Stomach (tissue), 4 donors: ENCODE measurements at regions not wholly inside any gene's neighbourhood (a gene's known extent, or its start where the extent isn't known, plus 50 kb on each side); places are given as distances from the start of the nearest gene placed in this dataset.

Source experiments
- EP300 ChIP-seq: sonication (generic); formaldehyde crosslinking; IDR thresholded peaks from one replicate; pipeline ENCODE4 v1.6.1; 2017; ENCODE audit warnings: antibody characterized with exemption
- POLR2A ChIP-seq, 4 donors: fragments of 450-650 bp; IDR thresholded peaks; one replicate each; pipeline ENCODE4 v1.6.1; 2016; ENCODE audit warnings: antibody characterized with exemption in 4 of 4, control low read depth in 2 of 4, mild to moderate bottlenecking in 1 of 4, moderate library complexity in 1 of 4
- TF ChIP-seq, protein P1 (sequence below), 7 experiments: fragments of 450-650 bp in 4 of 7; fragments of 200-600 bp in 3 of 7; sonication (generic) in 3 of 7; IDR thresholded peaks; one replicate each; pipeline ENCODE4 v1.5.1; 2016 to 2019; ENCODE audit warnings: antibody characterized with exemption in 7 of 7, control low read depth in 2 of 7, mild to moderate bottlenecking in 1 of 7

GRCh38 chr16:79355600-79356358 lies 244.8 kb downstream of the MAF start:
- TF ChIP-seq EP300 (no peak), POLR2A (IDR thresholded peaks at IDR 0.05) (no peak)
- TF ChIP-seq, protein P1, sequence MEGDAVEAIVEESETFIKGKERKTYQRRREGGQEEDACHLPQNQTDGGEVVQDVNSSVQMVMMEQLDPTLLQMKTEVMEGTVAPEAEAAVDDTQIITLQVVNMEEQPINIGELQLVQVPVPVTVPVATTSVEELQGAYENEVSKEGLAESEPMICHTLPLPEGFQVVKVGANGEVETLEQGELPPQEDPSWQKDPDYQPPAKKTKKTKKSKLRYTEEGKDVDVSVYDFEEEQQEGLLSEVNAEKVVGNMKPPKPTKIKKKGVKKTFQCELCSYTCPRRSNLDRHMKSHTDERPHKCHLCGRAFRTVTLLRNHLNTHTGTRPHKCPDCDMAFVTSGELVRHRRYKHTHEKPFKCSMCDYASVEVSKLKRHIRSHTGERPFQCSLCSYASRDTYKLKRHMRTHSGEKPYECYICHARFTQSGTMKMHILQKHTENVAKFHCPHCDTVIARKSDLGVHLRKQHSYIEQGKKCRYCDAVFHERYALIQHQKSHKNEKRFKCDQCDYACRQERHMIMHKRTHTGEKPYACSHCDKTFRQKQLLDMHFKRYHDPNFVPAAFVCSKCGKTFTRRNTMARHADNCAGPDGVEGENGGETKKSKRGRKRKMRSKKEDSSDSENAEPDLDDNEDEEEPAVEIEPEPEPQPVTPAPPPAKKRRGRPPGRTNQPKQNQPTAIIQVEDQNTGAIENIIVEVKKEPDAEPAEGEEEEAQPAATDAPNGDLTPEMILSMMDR (IDR thresholded peaks at IDR 0.05), result no peak
